Stimulated activated naive CD8-positive, alpha-beta T cell treated with anti-CD3 and anti-CD28 coated beads, Interleukin-15, amount 100 ng/mL, for 72 hours (primary cell): ENCODE measurements at regions not wholly inside any gene's neighbourhood (a gene's known extent, or its start where the extent isn't known, plus 50 kb on each side); places are given as distances from the start of the nearest gene placed in this dataset.

Source experiments
- ATAC-seq: fragments of 150-1000 bp; cut with Tn5 transposase; 2 replicates; pipeline ENCODE4 v1.10.0; 2021; ENCODE audit warnings: mild to moderate bottlenecking, moderate library complexity
- DNase-seq, 2 donors: peaks; one replicate each; pipeline ENCODE4 v3.0.0; 2021 to 2022
- H3K27ac Mint-ChIP-seq, 2 donors: one replicate each; pipeline ENCODE4 v1.8.0; 2022; ENCODE audit warnings: mild to moderate bottlenecking in 2 of 2, mixed read lengths in 2 of 2, moderate library complexity in 2 of 2
- H3K27me3 Mint-ChIP-seq: one replicate; pipeline ENCODE4 v1.8.0; 2022; ENCODE audit warnings: mixed read lengths
- H3K4me1 Mint-ChIP-seq: one replicate; pipeline ENCODE4 v1.8.0; 2022; ENCODE audit warnings: mild to moderate bottlenecking, mixed read lengths
- H3K4me3 Mint-ChIP-seq, 2 donors: one replicate each; pipeline ENCODE4 v1.8.0; 2022; ENCODE audit warnings: mild to moderate bottlenecking in 2 of 2, mixed read lengths in 2 of 2, moderate library complexity in 1 of 2
- H3K9me3 Mint-ChIP-seq, 2 donors: one replicate each; pipeline ENCODE4 v1.8.0; 2022; ENCODE audit warnings: mixed read lengths in 2 of 2

GRCh38 chr10:33734393-33735155 lies 400.1 kb upstream of the NRP1 start:
- DNase-seq (no peak), ATAC-seq (no peak)
- Mint-ChIP-seq H3K9me3 (no peaks in the 10 kb centered on the region), H3K27me3 (peaks cover 33% of the 10 kb centered on the region), H3K4me1 (no peaks in the 10 kb centered on the region), H3K27ac (no peak overlapping the region), H3K4me3 (no peak overlapping the region)

GRCh38 chr10:33733058-33733457 lies 398.6 kb upstream of the NRP1 start:
- no peak overlapping the region for H3K27ac Mint-ChIP-seq

GRCh38 chr10:33732161-33732680 lies 397.8 kb upstream of the NRP1 start:
- H3K9me3 Mint-ChIP-seq = no peaks in the 10 kb centered on the region
- H3K27ac Mint-ChIP-seq = no peak overlapping the region
- DNase-seq (no peak), ATAC-seq (no peak)
- peaks cover 32% of the 10 kb centered on the region for H3K27me3 Mint-ChIP-seq
- no peaks in the 10 kb centered on the region for H3K4me1 Mint-ChIP-seq
- no peak overlapping the region for H3K4me3 Mint-ChIP-seq

More at GRCh38 chr10:33733058-33733457, 398.6 kb upstream of the NRP1 start:
- no peak for DNase-seq
- H3K4me1 Mint-ChIP-seq = no peaks in the 10 kb centered on the region
- no peak overlapping the region for H3K4me3 Mint-ChIP-seq
- no peak for ATAC-seq
- H3K9me3 Mint-ChIP-seq = no peaks in the 10 kb centered on the region
- H3K27me3 Mint-ChIP-seq = peaks cover 40% of the 10 kb centered on the region

- H3K27ac Mint-ChIP-seq = peak overlapping the region in 1 of 2 donors; percentile 65
- no peaks in the 10 kb centered on the region for H3K9me3 Mint-ChIP-seq
- H3K4me1 Mint-ChIP-seq = no peaks in the 10 kb centered on the region
- no peak overlapping the region for H3K4me3 Mint-ChIP-seq
- H3K27me3 Mint-ChIP-seq = peaks cover 27% of the 10 kb centered on the region
- ATAC-seq (no peak), DNase-seq (no peak)
Measured at GRCh38 chr10:33731322-33731721, 396.9 kb upstream of the NRP1 start.

GRCh38 chr10:33725430-33725829 lies 391.0 kb upstream of the NRP1 start:
- Mint-ChIP-seq H3K27ac (no peak overlapping the region), H3K4me3 (no peak overlapping the region), H3K9me3 (no peaks in the 10 kb centered on the region), H3K27me3 (peaks cover 16% of the 10 kb centered on the region), H3K4me1 (no peaks in the 10 kb centered on the region)
- DNase-seq (no peak), ATAC-seq (no peak)

GRCh38 chr10:33723181-33723580 lies 388.7 kb upstream of the NRP1 start:
- no peaks in the 10 kb centered on the region for H3K9me3 Mint-ChIP-seq
- no peaks in the 10 kb centered on the region for H3K27me3 Mint-ChIP-seq
- no peak overlapping the region for H3K4me3 Mint-ChIP-seq
- no peaks in the 10 kb centered on the region for H3K4me1 Mint-ChIP-seq
- no peak overlapping the region for H3K27ac Mint-ChIP-seq
- ATAC-seq = no peak
- no peak for DNase-seq

- Mint-ChIP-seq H3K4me3 (no peak overlapping the region), H3K27ac (no peak overlapping the region), H3K9me3 (no peaks in the 10 kb centered on the region), H3K27me3 (no peaks in the 10 kb centered on the region), H3K4me1 (no peaks in the 10 kb centered on the region)
- DNase-seq (no peak), ATAC-seq (no peak)
Measured at GRCh38 chr10:33722067-33722466, 387.6 kb upstream of the NRP1 start.

- no peaks in the 10 kb centered on the region for H3K9me3 Mint-ChIP-seq
Measured at GRCh38 chr10:33721509-33721908, 387.0 kb upstream of the NRP1 start.

GRCh38 chr10:33720161-33720560 lies 385.7 kb upstream of the NRP1 start:
- ATAC-seq = no peak
- no peaks in the 10 kb centered on the region for H3K9me3 Mint-ChIP-seq
- no peak for DNase-seq
- H3K4me3 Mint-ChIP-seq = no peak overlapping the region
- H3K4me1 Mint-ChIP-seq = no peaks in the 10 kb centered on the region
- H3K27ac Mint-ChIP-seq = no peak overlapping the region
- peaks cover 11% of the 10 kb centered on the region for H3K27me3 Mint-ChIP-seq

More at GRCh38 chr10:33721509-33721908, 387.0 kb upstream of the NRP1 start:
- DNase-seq = no peak
- Mint-ChIP-seq H3K27me3 (no peaks in the 10 kb centered on the region), H3K27ac (no peak overlapping the region), H3K4me3 (no peak overlapping the region), H3K4me1 (no peaks in the 10 kb centered on the region)
- ATAC-seq = no peak

- ATAC-seq (no peak), DNase-seq (no peak)
- no peak overlapping the region for H3K27ac Mint-ChIP-seq
Measured at GRCh38 chr10:33719005-33719703, 384.7 kb upstream of the NRP1 start.

GRCh38 chr10:33716501-33717267 lies 382.2 kb upstream of the NRP1 start:
- DNase-seq (no peak), ATAC-seq (no peak)
- Mint-ChIP-seq H3K4me1 (no peaks in the 10 kb centered on the region), H3K4me3 (no peak overlapping the region), H3K9me3 (no peaks in the 10 kb centered on the region), H3K27ac (no peak overlapping the region), H3K27me3 (peaks cover 30% of the 10 kb centered on the region)

More at GRCh38 chr10:33719005-33719703, 384.7 kb upstream of the NRP1 start:
- H3K4me3 Mint-ChIP-seq = no peak overlapping the region
- no peaks in the 10 kb centered on the region for H3K4me1 Mint-ChIP-seq
- no peaks in the 10 kb centered on the region for H3K9me3 Mint-ChIP-seq
- peaks cover 15% of the 10 kb centered on the region for H3K27me3 Mint-ChIP-seq

- H3K27me3 Mint-ChIP-seq = peaks cover 30% of the 10 kb centered on the region
- H3K4me3 Mint-ChIP-seq = no peak overlapping the region
Measured at GRCh38 chr10:33715303-33715975, 381.0 kb upstream of the NRP1 start.

GRCh38 chr10:33712825-33713224 lies 378.4 kb upstream of the NRP1 start:
- H3K27ac Mint-ChIP-seq = no peak overlapping the region
- no peak for ATAC-seq

More at GRCh38 chr10:33715303-33715975, 381.0 kb upstream of the NRP1 start:
- no peaks in the 10 kb centered on the region for H3K4me1 Mint-ChIP-seq
- DNase-seq = no peak
- H3K27ac Mint-ChIP-seq = no peak overlapping the region
- ATAC-seq = no peak
- H3K9me3 Mint-ChIP-seq = no peaks in the 10 kb centered on the region

GRCh38 chr10:33710006-33710405 lies 375.5 kb upstream of the NRP1 start:
- H3K9me3 Mint-ChIP-seq = no peaks in the 10 kb centered on the region
- no peak overlapping the region for H3K27ac Mint-ChIP-seq
- no peak for DNase-seq
- H3K4me3 Mint-ChIP-seq = no peak overlapping the region
- no peak for ATAC-seq
- H3K4me1 Mint-ChIP-seq = no peaks in the 10 kb centered on the region
- H3K27me3 Mint-ChIP-seq = peaks cover 34% of the 10 kb centered on the region

More at GRCh38 chr10:33712825-33713224, 378.4 kb upstream of the NRP1 start:
- no peaks in the 10 kb centered on the region for H3K9me3 Mint-ChIP-seq
- no peaks in the 10 kb centered on the region for H3K4me1 Mint-ChIP-seq
- H3K4me3 Mint-ChIP-seq = no peak overlapping the region
- H3K27me3 Mint-ChIP-seq = peaks cover 30% of the 10 kb centered on the region
- no peak for DNase-seq
